ENCODE measurements at regions not wholly inside any gene's neighbourhood (a gene's known extent, or its start where the extent isn't known, plus 50 kb on each side); places are given as distances from the start of the nearest gene placed in this dataset.

- TF ChIP-seq GATA2 (IDR thresholded peaks at IDR 0.05; ENCODE audit: low read depth, low read length) (no peak), GATA3 (IDR thresholded peaks at IDR 0.05; ENCODE audit: low read depth, low read length) (no peak)
These were observed 82.7 kb upstream of the ASIC2 start for GRCh38 chr17:33375783-33376182.
